Uterus (tissue), 2 donors: ENCODE measurements at regions not wholly inside any gene's neighbourhood (a gene's known extent, or its start where the extent isn't known, plus 50 kb on each side); places are given as distances from the start of the nearest gene placed in this dataset.

Source experiments
- CTCF ChIP-seq, 4 experiments: fragments of 200-600 bp in 2 of 4; fragments of 450-650 bp in 2 of 4; sonication (generic) in 2 of 4; IDR thresholded peaks; one replicate each; pipeline ENCODE4 v1.5.1; 2016 to 2019; ENCODE audit warnings: antibody characterized with exemption in 4 of 4, mild to moderate bottlenecking in 2 of 4, moderate library complexity in 1 of 4
- POLR2A ChIP-seq, 2 donors: fragments of 450-650 bp; IDR thresholded peaks; one replicate each; pipeline ENCODE4 v1.6.1; 2016; ENCODE audit warnings: antibody characterized with exemption in 2 of 2, mild to moderate bottlenecking in 1 of 2, moderate library complexity in 1 of 2

- TF ChIP-seq CTCF (IDR thresholded peaks at IDR 0.05) (no peak), POLR2A (IDR thresholded peaks at IDR 0.05) (no peak)
These were observed 122.1 kb upstream of the SPATA13 start for GRCh38 chr13:24038405-24038804.
